GM19025 (cell line): ENCODE measurements at regions not wholly inside any gene's neighbourhood (a gene's known extent, or its start where the extent isn't known, plus 50 kb on each side); places are given as distances from the start of the nearest gene placed in this dataset.
"Not testable (repeated sequence)": the region's sequence is repeated elsewhere in the genome, so short reads cannot be mapped to it uniquely, and the experiment has no call there.

ENCODE experiments used
- ATAC-seq: cut with Tn5 transposase; IDR thresholded peaks from one replicate; pipeline ENCODE4 v1.9.1; 2021; ENCODE audit warnings: mild to moderate bottlenecking, low read depth, moderate library complexity; ENCODE audit not compliant: unreplicated experiment

DNA sequence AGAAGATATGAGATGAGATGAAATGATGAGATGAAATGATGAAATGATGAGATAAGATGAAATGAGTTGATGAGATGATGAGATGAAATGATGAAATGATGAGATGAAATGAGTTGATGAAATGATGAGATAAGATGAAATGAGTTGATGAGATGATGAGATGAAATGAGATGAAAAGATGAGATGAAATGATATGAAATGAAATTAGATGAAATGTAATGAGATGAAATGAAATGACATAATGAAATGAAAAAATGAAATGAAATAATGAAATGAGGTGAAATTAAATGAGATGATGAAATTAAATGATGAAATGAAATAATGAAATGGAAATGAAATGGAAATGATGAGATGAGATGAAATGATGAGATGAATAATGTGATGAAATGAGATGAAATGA lies 231.6 kb downstream of the GOLGA6L6 start:
- not testable (repeated sequence) for ATAC-seq

DNA sequence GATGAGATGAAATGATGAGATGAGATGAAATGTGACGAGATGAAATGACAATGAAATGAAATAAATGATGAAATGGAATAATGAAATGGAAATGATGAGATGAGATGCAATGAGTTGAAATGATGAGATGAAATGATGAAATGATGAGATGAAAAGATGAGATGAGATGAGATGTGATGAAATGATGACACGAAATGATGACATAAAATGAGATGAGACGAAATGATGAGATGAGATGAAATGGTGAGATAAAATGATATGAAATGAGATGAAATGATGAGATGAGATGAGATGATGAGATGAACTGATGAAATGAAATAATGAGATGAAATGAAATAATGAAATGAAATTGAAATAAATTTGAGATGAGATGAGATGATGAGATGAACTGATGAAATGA lies 232.2 kb downstream of the GOLGA6L6 start:
- ATAC-seq, result not testable (repeated sequence)

- ATAC-seq, result not testable (repeated sequence)
Measured at GRCh38 chr15:20308027-20308690, 233.4 kb downstream of the GOLGA6L6 start.

DNA sequence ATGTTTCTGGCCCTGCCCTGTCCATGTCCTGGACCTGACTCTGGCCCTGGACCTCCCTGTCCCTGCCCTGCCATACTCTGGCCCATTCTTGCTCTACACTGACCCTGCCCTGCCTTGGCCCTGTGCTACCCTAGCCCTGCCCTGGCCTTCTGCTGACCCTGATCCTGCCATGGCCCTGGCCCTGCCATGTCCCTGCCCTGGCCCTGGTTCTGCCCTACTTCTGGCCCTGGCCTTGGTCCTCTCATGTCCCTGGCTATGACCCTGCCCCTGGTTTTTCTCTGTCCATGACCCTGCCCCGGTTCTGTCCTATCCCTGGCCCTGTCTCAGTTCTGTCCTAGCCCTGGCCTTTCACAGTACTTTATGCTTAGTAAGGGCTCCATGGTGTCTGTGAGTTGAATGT lies 234.5 kb downstream of the GOLGA6L6 start:
- ATAC-seq, result not testable (repeated sequence)

DNA sequence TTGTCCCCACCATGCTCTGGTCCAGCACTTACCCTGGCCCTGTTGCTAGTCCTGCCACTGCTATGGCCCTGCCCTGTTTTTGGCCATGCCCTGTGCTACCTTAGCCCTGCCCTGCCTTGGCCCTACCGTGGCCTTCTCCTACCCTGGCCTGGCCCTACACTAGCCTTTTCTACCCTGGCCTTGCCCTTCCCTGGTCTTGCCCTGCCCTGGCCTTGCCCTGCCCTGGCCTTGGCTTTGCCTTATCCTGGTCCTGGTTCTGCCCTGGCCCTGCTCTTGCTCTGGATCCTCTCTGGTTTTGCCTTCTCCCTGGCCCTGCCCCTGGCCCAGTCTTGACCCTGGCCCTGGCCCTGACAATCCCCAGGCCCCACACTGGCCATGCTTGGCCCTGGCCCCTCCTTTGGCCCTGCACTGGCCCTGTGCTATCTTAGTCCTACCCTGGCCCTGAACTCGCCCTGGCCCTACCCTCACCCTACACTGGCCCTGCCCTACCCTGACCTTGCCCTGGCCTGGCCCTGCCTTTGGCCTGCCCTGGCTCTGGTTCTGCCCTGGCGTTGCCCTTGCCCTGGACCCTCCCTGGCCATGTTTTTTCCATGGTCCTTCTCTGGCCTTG lies 235.0 kb downstream of the GOLGA6L6 start:
- not testable (repeated sequence) for ATAC-seq

- ATAC-seq, result not testable (repeated sequence)
Measured at GRCh38 chr15:20305912-20306311, 235.7 kb downstream of the GOLGA6L6 start.

- ATAC-seq, result not testable (repeated sequence)
Measured at GRCh38 chr15:20305015-20305465, 236.6 kb downstream of the GOLGA6L6 start.

GRCh38 chr15:20304282-20305014 lies 237.2 kb downstream of the GOLGA6L6 start:
- ATAC-seq, result not testable (repeated sequence)

DNA sequence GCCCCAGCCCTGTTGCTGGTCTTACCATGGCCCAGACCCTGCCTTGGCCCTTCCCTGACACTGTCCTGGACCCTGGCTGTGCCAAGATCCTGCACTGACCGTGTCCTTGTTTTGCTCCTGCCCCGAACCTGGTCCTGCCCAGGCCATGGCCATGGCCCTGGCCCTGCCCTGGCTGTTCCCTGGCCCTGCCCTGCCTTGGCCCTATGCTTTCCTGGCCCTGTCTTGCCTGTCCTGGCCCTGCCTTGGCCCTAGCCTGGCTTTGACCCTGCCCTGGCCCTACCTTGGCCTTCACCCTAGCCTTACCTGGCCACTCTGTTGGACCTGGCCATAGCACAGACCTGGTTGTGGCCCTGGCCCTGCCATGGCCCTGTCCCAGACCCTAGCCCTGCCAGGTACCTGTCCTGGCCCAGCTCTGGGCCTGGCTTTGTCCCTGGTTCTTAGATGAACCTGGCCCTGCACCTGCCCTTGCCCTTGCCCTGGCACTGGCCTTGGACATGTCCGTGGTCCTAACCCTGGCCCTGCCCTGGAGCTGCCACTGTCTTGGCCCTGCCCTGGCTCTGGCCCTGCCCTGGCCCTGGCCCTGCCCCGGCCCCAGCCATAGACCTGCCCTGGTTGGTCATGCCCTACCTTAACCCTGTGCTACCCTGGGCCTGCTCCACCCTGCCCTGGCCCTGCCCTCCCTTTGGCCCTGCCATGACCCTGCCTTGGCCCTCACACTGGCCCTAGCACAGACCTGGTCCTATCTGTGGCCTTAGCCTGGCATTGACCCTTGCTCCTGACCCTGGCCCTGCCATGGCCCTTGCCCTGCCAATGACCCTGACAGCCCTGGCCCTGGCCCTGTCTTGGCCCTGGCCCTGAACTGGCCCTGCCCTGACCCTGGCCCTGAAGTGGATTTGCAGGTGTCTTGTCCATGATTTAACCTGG lies 238.1 kb downstream of the GOLGA6L6 start:
- not testable (repeated sequence) for ATAC-seq

- not testable (repeated sequence) for ATAC-seq
Measured at GRCh38 chr15:20302141-20303069, 239.2 kb downstream of the GOLGA6L6 start.

DNA sequence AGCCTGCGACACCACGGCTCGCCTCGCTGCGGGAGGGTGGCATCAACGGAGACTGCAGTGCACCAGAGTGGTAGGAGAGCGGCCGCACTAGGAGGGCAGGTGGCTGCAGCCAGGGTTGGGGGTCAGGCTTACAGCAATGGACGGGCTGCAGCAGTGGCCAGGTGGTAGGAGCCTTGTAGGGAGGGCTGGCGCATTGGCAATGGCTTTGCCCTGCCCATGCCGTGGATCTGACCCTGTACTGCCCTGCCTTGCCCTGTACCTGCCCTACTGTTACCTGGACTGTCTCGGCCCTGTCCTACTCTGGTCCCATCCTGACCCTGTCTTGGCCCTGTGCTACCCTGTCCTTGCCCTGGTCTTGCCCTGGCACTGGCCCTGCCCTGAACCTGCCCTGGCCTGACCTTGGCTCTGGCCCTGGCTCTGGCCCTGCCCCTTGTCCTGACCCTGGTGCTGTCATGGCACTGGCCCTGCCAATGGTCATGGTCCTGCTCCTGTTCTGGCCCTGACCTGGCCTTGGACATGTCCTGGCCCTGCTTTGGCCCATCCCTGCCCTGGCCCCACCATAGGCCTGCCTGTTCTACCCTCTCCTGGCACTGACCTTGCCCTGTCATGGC lies 240.0 kb downstream of the GOLGA6L6 start:
- not testable (repeated sequence) for ATAC-seq

DNA sequence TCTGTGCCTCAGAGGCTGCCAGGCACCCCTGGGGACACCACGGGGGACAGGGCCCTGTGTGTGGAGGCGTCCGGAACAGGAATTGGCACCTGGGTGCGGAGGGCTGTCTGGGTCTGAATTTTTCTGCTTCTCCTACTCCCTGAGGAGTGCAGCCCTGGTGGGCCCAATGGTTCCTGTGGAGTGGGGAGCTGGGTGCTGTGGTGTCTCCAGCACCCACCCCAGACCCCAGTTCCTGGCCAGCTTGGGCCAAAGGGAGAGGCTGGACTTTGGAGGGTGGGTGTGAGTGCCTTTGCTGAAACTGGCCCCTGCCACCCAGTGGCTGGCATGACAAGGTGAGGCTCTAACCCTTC lies 240.6 kb downstream of the GOLGA6L6 start:
- not testable (repeated sequence) for ATAC-seq

- not testable (repeated sequence) for ATAC-seq
Measured at GRCh38 chr15:20300351-20301040, 241.1 kb downstream of the GOLGA6L6 start.

DNA sequence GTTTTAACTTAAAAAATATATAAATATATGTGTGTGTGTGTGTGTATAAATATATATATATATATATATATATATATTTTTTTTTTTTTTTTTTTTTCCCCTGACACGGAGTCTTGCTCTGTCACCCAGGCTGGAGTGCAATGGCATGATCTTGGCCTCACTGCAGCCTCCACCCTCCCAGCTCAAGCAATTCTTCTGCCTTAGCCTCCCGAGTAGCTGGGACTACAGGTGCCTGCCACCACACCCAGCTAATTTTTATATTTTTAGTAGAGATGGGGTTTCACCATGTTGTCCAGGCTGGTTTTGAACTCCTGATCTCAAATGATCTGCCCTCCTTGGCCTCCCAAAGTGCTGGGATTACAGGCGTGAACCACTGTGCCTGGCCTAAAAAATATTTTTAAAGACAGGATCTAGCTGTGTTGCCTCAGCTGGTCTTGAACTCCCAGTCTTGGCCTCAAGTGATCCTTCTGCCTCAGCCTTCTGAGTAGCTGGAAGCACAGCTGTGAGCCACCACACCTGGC lies 243.9 kb downstream of the GOLGA6L6 start:
- not testable (repeated sequence) for ATAC-seq

DNA sequence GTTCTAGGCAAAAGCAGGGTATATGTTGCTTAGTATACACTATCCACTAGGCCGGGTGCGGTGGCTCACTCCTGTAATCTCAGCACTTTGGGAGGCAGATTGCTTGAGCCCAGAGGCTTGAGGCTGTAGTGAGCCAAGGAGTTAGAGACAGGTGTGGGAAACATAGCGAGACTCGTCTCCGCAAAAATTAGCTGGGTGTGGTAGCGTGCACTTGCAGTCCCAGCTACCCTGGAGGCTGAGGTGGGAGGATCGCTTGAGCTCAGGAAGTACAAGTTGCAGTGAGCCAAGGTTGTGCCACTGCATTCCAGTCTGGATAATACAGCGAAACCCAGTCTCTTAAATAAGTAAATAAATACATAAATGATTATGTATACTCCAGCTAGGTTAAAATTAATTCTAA lies 245.3 kb downstream of the GOLGA6L6 start:
- not testable (repeated sequence) for ATAC-seq

DNA sequence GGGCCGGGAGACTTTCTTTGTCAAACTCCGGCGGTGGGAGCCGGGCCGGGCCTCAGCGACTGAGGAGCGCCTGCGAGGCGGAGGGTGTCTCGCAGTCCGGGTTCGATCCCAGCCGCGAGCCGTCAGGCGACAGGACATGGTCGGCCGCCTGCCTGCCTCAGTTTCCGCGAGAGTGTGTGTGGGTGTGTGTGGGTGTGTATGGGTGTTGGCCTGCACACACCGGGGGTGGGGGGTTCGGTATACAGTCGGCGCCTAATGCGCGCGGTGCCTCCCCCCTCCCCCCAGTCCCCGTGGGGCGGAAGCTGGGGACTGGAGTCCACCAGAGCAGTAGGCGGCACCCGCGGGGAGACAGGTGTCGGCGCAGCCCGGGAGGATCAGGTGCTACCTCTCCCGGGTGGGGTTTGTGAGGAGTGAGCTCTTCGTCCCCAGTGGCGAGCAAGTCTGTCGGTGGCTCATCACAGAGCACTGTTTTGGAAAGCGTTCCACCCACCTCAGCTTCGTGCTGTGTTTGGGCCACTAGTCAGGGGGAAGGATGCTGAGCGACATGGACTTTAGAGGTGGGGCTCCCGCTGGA lies 246.3 kb downstream of the GOLGA6L6 start:
- ATAC-seq, result no peak

DNA sequence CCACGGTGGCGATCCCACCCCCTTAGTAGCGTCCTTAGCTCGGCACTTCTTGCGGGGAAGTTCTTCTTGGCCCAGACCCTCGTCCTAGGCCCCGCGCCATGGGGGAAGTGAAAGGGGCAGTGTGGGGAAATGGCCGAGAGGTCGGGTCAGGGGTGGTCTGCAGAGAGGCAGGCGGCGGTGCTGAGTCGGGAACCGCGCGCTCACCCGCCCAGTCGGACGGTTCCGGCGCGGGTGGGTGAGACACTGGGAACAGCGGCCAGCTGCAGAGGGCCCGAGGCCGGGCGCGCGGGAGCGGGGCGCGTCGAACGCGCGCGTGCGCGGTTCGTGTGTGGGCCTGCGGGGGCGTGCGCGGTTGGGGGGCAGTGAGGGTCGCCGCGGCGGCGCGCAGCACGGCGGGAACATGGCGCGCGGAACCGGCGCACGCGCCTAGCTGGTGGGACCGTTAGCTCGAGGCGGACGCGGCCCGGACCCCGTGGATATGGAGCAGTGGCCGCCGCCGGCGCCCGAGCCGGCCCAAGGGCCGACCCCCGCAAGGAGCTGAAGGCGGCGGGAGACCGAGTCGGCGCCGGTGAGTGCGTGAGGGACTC lies 246.9 kb downstream of the GOLGA6L6 start:
- ATAC-seq, result no peak
